KMS-11 (cell line): ENCODE measurements at regions not wholly inside any gene's neighbourhood (a gene's known extent, or its start where the extent isn't known, plus 50 kb on each side); places are given as distances from the start of the nearest gene placed in this dataset.

Source experiments
- H2AFZ ChIP-seq: fragments of 200-600 bp; sonication (generic); 2 replicates; pipeline ENCODE4 v1.6.1; 2016; ENCODE audit warnings: antibody characterized with exemption, mixed run types, low read depth
- H3K27ac ChIP-seq: fragments of 200-600 bp; sonication (generic); 2 replicates; pipeline ENCODE4 v1.6.1; 2016; ENCODE audit warnings: mild to moderate bottlenecking, mixed run types
- H3K27me3 ChIP-seq: fragments of 200-600 bp; sonication (generic); 2 replicates; pipeline ENCODE4 v1.6.1; 2017; ENCODE audit warnings: mild to moderate bottlenecking, low read depth, mixed run types, moderate library complexity; ENCODE audit not compliant: insufficient read depth
- H3K36me3 ChIP-seq: fragments of 200-600 bp; sonication (generic); 2 replicates; pipeline ENCODE4 v1.6.1; 2017; ENCODE audit warnings: mild to moderate bottlenecking, mixed run types; ENCODE audit not compliant: insufficient read depth
- H3K4me1 ChIP-seq: fragments of 200-600 bp; sonication (generic); 2 replicates; pipeline ENCODE4 v1.6.1; 2016; ENCODE audit warnings: mild to moderate bottlenecking, low read depth, mixed run types; ENCODE audit not compliant: poor library complexity, severe bottlenecking
- H3K4me2 ChIP-seq: fragments of 200-600 bp; sonication (generic); 2 replicates; pipeline ENCODE4 v1.7.0; 2016; ENCODE audit warnings: mild to moderate bottlenecking, mixed run types
- H3K4me3 ChIP-seq: fragments of 200-600 bp; sonication (generic); IDR thresholded peaks from 2 replicates; pipeline ENCODE4 v1.6.1; 2017; ENCODE audit warnings: low read depth, low read length, mixed read lengths; ENCODE audit not compliant: insufficient read depth
- H3K79me2 ChIP-seq: fragments of 200-600 bp; sonication (generic); 2 replicates; pipeline ENCODE4 v1.6.1; 2016; ENCODE audit warnings: low read depth, mixed run types; ENCODE audit not compliant: insufficient read depth
- H3K9ac ChIP-seq: fragments of 200-600 bp; sonication (generic); 2 replicates; pipeline ENCODE4 v1.6.1; 2016; ENCODE audit warnings: mild to moderate bottlenecking, mixed run types
- H4K20me1 ChIP-seq: fragments of 200-600 bp; sonication (generic); 2 replicates; pipeline ENCODE4 v1.6.1; 2016; ENCODE audit warnings: mild to moderate bottlenecking, mixed run types; ENCODE audit not compliant: insufficient read depth
- TF ChIP-seq, protein P1 (sequence below): fragments of 200-600 bp; sonication (generic); conservative IDR thresholded peaks from 2 replicates; pipeline ENCODE4 v1.6.1; 2017; ENCODE audit warnings: low read depth, mild to moderate bottlenecking, antibody characterized with exemption, low read length, moderate library complexity, mixed read lengths

DNA sequence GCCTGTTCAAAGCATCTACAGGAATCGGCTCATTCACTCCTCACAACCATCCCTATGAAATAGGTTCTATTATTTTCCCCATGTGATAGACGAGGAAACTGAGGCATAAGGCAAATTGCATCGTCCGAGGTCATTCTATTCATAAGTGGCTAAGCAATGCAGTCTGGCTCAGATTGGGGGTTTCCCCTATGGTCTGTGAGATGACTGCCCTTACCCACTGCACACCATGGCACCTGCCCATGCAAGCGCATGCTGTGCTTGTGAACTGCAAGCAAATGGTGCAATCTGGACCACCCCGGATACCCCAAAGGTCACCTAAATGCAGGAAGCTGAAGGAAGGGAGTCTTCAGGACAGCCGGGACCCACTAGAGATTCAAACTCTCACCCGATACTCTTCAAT, 123.4 kb upstream of the SOD1 start:
- H3K79me2 ChIP-seq, result no peaks in the 10 kb centered on the region

DNA sequence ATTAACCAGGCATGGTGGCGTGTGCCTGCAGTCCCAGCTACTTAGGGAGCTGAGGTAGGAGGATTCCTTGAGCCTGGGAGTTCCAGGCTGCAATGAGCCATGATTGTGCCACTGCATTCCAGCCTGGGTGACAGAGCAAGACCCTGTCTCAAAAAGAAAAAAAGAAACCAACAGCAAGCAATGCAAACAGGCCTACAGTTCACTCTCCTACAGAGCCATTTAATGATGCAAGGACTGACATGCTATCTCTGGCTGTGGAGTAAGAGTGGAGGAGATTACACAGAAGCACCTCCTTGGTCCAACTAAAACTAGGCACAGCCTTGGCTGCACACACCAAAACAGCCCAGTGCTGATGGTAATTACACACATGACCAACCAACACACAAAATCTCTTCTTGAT, 127.5 kb upstream of the SOD1 start:
- Histone ChIP-seq H3K79me2 (no peaks in the 10 kb centered on the region), H4K20me1 (no peaks in the 10 kb centered on the region), H3K36me3 (no peaks in the 10 kb centered on the region), H3K27me3 (no peaks in the 10 kb centered on the region), H3K4me1 (no peaks in the 10 kb centered on the region), H3K9ac (no peak overlapping the region), H3K4me3 (no peak overlapping the region), H3K27ac (no peak overlapping the region), H2AFZ (no peak overlapping the region), H3K4me2 (no peak overlapping the region)
- TF ChIP-seq, protein P1, sequence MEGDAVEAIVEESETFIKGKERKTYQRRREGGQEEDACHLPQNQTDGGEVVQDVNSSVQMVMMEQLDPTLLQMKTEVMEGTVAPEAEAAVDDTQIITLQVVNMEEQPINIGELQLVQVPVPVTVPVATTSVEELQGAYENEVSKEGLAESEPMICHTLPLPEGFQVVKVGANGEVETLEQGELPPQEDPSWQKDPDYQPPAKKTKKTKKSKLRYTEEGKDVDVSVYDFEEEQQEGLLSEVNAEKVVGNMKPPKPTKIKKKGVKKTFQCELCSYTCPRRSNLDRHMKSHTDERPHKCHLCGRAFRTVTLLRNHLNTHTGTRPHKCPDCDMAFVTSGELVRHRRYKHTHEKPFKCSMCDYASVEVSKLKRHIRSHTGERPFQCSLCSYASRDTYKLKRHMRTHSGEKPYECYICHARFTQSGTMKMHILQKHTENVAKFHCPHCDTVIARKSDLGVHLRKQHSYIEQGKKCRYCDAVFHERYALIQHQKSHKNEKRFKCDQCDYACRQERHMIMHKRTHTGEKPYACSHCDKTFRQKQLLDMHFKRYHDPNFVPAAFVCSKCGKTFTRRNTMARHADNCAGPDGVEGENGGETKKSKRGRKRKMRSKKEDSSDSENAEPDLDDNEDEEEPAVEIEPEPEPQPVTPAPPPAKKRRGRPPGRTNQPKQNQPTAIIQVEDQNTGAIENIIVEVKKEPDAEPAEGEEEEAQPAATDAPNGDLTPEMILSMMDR, result no peak

More for the DNA sequence above, 123.4 kb upstream of the SOD1 start:
- Histone ChIP-seq H3K9ac (no peak overlapping the region), H2AFZ (no peak overlapping the region), H3K27ac (no peak overlapping the region), H3K4me1 (no peaks in the 10 kb centered on the region), H3K4me2 (no peak overlapping the region), H3K4me3 (no peak overlapping the region), H3K36me3 (no peaks in the 10 kb centered on the region), H4K20me1 (no peaks in the 10 kb centered on the region), H3K27me3 (no peaks in the 10 kb centered on the region)
- TF ChIP-seq, protein P1, result no peak

DNA sequence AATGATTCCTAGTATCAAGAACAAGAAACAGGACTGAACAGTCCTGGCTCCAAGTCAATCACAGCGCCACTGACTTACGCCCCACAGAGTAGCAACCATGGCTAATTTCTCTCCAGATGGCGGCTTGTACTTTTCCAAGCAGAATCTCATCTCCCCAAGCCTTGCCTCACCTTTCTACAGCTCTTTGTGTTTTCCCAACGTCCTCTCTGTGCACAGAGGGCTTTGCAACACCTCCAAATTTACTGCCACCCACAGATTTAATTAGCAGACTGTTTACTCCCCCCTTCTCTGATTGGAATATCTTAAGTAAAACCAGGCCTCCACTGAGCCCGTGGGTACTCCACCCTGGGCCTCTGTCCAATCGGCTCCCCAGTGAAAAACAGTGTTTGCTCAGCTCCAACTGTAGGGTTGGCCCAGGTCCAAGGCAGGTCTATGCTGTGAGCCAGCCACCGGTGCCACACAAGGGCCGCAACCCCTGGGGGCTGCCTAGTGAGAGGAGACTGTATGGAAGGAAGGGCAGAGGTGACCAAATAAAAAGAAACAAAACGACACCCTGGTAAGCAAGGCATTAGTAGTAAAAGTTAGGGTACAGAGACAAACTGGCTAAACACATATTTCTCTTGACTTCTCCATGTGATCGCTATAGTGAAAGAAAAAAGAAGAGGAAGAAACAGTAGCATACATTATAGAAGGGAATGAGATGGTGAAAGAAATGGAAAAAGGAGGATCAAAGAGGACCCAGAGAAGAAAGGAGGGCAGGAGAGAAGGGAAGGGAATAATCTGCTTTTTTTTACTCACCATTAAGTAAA, 128.4 kb upstream of the SOD1 start:
- Histone ChIP-seq H3K9ac (no peak overlapping the region), H3K4me2 (no peak overlapping the region), H3K4me3 (no peak overlapping the region), H2AFZ (no peak overlapping the region), H3K4me1 (no peaks in the 10 kb centered on the region), H3K27ac (no peak overlapping the region), H4K20me1 (no peaks in the 10 kb centered on the region), H3K27me3 (no peaks in the 10 kb centered on the region), H3K79me2 (no peaks in the 10 kb centered on the region), H3K36me3 (no peaks in the 10 kb centered on the region)
- TF ChIP-seq, protein P1, result no peak

DNA sequence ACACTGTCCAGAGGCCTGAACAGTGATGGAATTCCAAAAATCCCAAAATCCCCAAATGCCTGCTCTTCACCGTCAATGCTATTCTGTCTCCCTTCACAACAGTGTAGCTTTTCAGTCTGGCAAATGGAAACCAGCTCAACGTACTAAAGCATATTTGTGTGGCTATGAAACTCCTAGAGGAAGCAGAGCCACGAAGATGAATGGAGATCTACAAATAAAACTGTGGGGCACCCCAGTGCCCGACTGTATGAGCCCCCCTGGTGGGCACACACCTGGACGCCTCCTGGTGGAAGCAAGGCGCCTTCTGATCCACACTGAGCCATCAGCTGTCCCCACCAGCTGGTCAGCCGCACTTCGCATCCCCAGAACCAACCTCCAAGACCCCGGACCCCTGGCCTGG, 129.1 kb upstream of the SOD1 start:
- Histone ChIP-seq H3K4me1 (no peaks in the 10 kb centered on the region), H2AFZ (no peak overlapping the region), H3K9ac (no peak overlapping the region), H3K4me3 (no peak overlapping the region), H4K20me1 (no peaks in the 10 kb centered on the region), H3K27me3 (no peaks in the 10 kb centered on the region), H3K27ac (no peak overlapping the region), H3K4me2 (no peak overlapping the region), H3K79me2 (no peaks in the 10 kb centered on the region), H3K36me3 (no peaks in the 10 kb centered on the region)
- TF ChIP-seq, protein P1, result no peak
